Fibroblast of lung (primary cell): ENCODE measurements at regions not wholly inside any gene's neighbourhood (a gene's known extent, or its start where the extent isn't known, plus 50 kb on each side); places are given as distances from the start of the nearest gene placed in this dataset.

Experiments used
- DNase-seq, 2 donors: peaks; one replicate each; pipeline versions ENCODE4 v3.0.0 to v3.0.0-alpha.2; 2010; ENCODE audit warnings: low read depth in 2 of 2
- H2AFZ ChIP-seq: 2 replicates; pipeline ENCODE4 v1.5.1; 2012; ENCODE audit warnings: low read length, control low read depth, inconsistent platforms
- H3K27ac ChIP-seq: 2 replicates; pipeline ENCODE4 v1.5.1; 2011; ENCODE audit warnings: low read length, control low read depth; ENCODE audit not compliant: insufficient read depth
- H3K27me3 ChIP-seq: 2 replicates; pipeline ENCODE4 v1.5.1; 2011; ENCODE audit warnings: mild to moderate bottlenecking, low read length; ENCODE audit not compliant: control insufficient read depth, insufficient read depth
- H3K36me3 ChIP-seq: 2 replicates; pipeline ENCODE4 v1.5.1; 2011; ENCODE audit warnings: low read length; ENCODE audit not compliant: control insufficient read depth, insufficient read depth
- H3K4me1 ChIP-seq: 2 replicates; pipeline ENCODE4 v1.5.1; 2011; ENCODE audit warnings: low read length; ENCODE audit not compliant: control insufficient read depth, insufficient read depth; ENCODE audit errors: extremely low read depth
- H3K4me2 ChIP-seq: 2 replicates; pipeline ENCODE4 v1.5.1; 2011; ENCODE audit warnings: low read length, control low read depth; ENCODE audit not compliant: insufficient read depth; ENCODE audit errors: extremely low read depth
- H3K4me3 ChIP-seq, 4 experiments: fragments of 200-600 bp in 1 of 4; sonication (generic) in 1 of 4; replicated peaks in 1 of 4; 2 replicates each; pipeline ENCODE4 v1.5.1; 2011 to 2016; ENCODE audit warnings: low read length in 4 of 4, low read depth in 3 of 4, mild to moderate bottlenecking in 3 of 4, control low read depth in 2 of 4, inconsistent platforms in 1 of 4, mixed read lengths in 1 of 4; ENCODE audit not compliant: insufficient read depth in 1 of 4; ENCODE audit errors: control extremely low read depth in 1 of 4
- H3K79me2 ChIP-seq: 2 replicates; pipeline ENCODE4 v1.5.1; 2012; ENCODE audit warnings: mild to moderate bottlenecking, low read length, inconsistent platforms; ENCODE audit not compliant: control insufficient read depth, insufficient read depth
- H3K9ac ChIP-seq: 2 replicates; pipeline ENCODE4 v1.5.1; 2011; ENCODE audit warnings: mild to moderate bottlenecking, low read length, control low read depth; ENCODE audit not compliant: insufficient read depth
- H3K9me3 ChIP-seq: 2 replicates; pipeline ENCODE4 v1.5.1; 2012; ENCODE audit warnings: low read depth, low read length; ENCODE audit not compliant: control insufficient read depth, insufficient read depth
- H4K20me1 ChIP-seq: 2 replicates; pipeline ENCODE4 v1.5.1; 2011; ENCODE audit warnings: low read length; ENCODE audit not compliant: control insufficient read depth, insufficient read depth; ENCODE audit errors: extremely low read depth
- EZH2 ChIP-seq: IDR thresholded peaks from 2 replicates; pipeline ENCODE4 v1.5.1; 2012; ENCODE audit warnings: low read length, control low read depth, mild to moderate bottlenecking; ENCODE audit errors: missing control alignments
- TF ChIP-seq, protein P1 (sequence below), 2 donors: IDR thresholded peaks in 1 of 2; conservative IDR thresholded peaks in 1 of 2; 1 replicate in 1 of 2; 2 replicates in 1 of 2; pipeline ENCODE4 v1.5.1; 2011 to 2012; ENCODE audit warnings: low read length in 2 of 2, control low read depth in 1 of 2, inconsistent platforms in 1 of 2, low read depth in 1 of 2, mild to moderate bottlenecking in 1 of 2

DNA sequence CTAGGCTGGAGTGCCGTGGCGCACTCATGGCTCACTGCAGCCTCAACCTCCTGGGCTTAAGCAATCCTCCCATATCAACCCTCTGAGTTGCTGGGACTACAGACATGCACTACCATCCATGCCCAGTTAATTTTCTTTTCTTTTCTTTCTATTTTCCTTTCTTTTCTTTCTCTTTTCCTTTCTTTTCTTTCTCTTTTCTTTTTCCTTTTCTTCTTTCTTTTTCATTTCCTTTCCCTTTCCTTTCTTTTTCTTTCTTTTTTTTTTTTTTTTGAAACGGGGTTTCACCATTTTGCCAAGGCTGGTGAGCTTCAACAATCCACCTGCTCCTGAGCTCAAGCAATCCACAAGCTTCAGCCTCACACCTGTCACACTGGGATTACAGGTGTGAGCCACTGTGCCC lies 60.1 kb upstream of the ACSS3 start:
- H3K79me2 ChIP-seq: no peaks in the 10 kb centered on the region
- no peak overlapping the region for H3K9ac ChIP-seq

DNA sequence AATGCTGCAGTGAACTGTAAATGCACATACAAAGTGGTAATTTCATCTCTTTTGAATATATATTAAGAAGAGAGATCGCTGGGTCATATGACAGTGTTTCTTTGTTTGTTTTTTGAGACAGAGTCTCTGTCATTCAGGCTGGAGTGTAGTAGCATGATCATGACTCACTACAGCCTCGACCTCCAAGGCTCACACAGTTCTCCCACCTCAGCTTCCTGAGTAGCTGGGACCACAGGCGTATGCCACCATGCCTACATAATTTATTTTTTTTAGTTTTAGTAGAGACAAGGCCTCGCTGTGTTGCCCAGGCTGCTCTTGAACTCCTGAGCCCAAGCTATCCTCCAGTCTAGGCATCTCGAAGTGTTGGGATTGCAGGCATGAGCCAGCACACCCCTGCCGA lies 62.4 kb upstream of the ACSS3 start:
- Histone ChIP-seq H3K4me2 (no peak overlapping the region), H3K27ac (no peak overlapping the region), H3K36me3 (no peaks in the 10 kb centered on the region), H3K9me3 (no peaks in the 10 kb centered on the region), H3K79me2 (no peaks in the 10 kb centered on the region), H2AFZ (no peak overlapping the region), H3K4me3 (no peak overlapping the region), H3K9ac (no peak overlapping the region), H3K4me1 (no peaks in the 10 kb centered on the region), H3K27me3 (no peaks in the 10 kb centered on the region), H4K20me1 (no peaks in the 10 kb centered on the region)
- TF ChIP-seq EZH2: no peak
- TF ChIP-seq, protein P1, sequence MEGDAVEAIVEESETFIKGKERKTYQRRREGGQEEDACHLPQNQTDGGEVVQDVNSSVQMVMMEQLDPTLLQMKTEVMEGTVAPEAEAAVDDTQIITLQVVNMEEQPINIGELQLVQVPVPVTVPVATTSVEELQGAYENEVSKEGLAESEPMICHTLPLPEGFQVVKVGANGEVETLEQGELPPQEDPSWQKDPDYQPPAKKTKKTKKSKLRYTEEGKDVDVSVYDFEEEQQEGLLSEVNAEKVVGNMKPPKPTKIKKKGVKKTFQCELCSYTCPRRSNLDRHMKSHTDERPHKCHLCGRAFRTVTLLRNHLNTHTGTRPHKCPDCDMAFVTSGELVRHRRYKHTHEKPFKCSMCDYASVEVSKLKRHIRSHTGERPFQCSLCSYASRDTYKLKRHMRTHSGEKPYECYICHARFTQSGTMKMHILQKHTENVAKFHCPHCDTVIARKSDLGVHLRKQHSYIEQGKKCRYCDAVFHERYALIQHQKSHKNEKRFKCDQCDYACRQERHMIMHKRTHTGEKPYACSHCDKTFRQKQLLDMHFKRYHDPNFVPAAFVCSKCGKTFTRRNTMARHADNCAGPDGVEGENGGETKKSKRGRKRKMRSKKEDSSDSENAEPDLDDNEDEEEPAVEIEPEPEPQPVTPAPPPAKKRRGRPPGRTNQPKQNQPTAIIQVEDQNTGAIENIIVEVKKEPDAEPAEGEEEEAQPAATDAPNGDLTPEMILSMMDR (conservative IDR thresholded peaks at IDR 0.05 in 1 of 2, IDR thresholded peaks at IDR 0.05 in 1 of 2; ENCODE audit: low read depth in 1 of 2, low read length in 2 of 2): no peak
- no peak for DNase-seq

More for the DNA sequence above, 60.1 kb upstream of the ACSS3 start:
- no peak overlapping the region for H2AFZ ChIP-seq
- H3K27me3 ChIP-seq: no peaks in the 10 kb centered on the region
- H3K27ac ChIP-seq: no peak overlapping the region
- DNase-seq: no peak
- no peaks in the 10 kb centered on the region for H3K9me3 ChIP-seq
- no peak overlapping the region for H3K4me2 ChIP-seq
- no peaks in the 10 kb centered on the region for H4K20me1 ChIP-seq
- TF ChIP-seq EZH2: no peak
- TF ChIP-seq, protein P1 (conservative IDR thresholded peaks at IDR 0.05 in 1 of 2, IDR thresholded peaks at IDR 0.05 in 1 of 2; ENCODE audit: low read depth in 1 of 2, low read length in 2 of 2): no peak
- no peaks in the 10 kb centered on the region for H3K36me3 ChIP-seq
- no peaks in the 10 kb centered on the region for H3K4me1 ChIP-seq
- no peak overlapping the region for H3K4me3 ChIP-seq

DNA sequence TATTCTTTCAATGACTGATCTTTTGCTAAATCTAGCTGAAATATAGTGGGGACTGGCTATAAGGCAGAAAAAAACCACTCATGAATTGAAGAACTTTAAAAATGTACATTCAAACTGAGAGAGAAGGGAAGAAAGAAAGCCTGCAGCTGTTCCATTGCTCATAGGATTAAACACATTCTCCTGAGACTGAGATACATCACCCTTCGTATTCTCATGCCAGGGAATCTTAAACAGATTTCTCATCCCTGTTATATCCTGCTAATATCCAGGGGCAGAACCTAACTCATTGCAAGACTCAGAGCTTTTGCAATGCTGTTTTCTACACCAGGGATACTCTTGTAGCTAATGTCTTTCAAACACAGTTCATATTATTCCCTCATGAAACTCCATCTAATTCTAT lies 67.2 kb upstream of the ACSS3 start:
- no peaks in the 10 kb centered on the region for H3K36me3 ChIP-seq
- no peak overlapping the region for H3K27ac ChIP-seq
- no peaks in the 10 kb centered on the region for H4K20me1 ChIP-seq
- H3K9ac ChIP-seq: no peak overlapping the region
- TF ChIP-seq, protein P1 (conservative IDR thresholded peaks at IDR 0.05 in 1 of 2, IDR thresholded peaks at IDR 0.05 in 1 of 2; ENCODE audit: low read depth in 1 of 2, low read length in 2 of 2): no peak
- no peak for TF ChIP-seq EZH2
- no peaks in the 10 kb centered on the region for H3K4me1 ChIP-seq
- H3K27me3 ChIP-seq: no peaks in the 10 kb centered on the region
- DNase-seq: no peak
- no peak overlapping the region for H3K4me2 ChIP-seq
- no peak overlapping the region for H3K4me3 ChIP-seq
- H3K9me3 ChIP-seq: no peaks in the 10 kb centered on the region
- no peak overlapping the region for H2AFZ ChIP-seq
- no peaks in the 10 kb centered on the region for H3K79me2 ChIP-seq
